Hematopoietic multipotent progenitor cell treated with erythropoietin and hydrocortisone succinate and interleukin-3 and kit ligand, for 8 days (in vitro differentiated cells): ENCODE measurements at regions not wholly inside any gene's neighbourhood (a gene's known extent, or its start where the extent isn't known, plus 50 kb on each side); places are given as distances from the start of the nearest gene placed in this dataset.
"Not testable (repeated sequence)": the region's sequence is repeated elsewhere in the genome, so short reads cannot be mapped to it uniquely, and the experiment has no call there.

Experiments used
- DNase-seq: peaks from one replicate; pipeline ENCODE4 v3.0.0-alpha.2; 2015

DNA sequence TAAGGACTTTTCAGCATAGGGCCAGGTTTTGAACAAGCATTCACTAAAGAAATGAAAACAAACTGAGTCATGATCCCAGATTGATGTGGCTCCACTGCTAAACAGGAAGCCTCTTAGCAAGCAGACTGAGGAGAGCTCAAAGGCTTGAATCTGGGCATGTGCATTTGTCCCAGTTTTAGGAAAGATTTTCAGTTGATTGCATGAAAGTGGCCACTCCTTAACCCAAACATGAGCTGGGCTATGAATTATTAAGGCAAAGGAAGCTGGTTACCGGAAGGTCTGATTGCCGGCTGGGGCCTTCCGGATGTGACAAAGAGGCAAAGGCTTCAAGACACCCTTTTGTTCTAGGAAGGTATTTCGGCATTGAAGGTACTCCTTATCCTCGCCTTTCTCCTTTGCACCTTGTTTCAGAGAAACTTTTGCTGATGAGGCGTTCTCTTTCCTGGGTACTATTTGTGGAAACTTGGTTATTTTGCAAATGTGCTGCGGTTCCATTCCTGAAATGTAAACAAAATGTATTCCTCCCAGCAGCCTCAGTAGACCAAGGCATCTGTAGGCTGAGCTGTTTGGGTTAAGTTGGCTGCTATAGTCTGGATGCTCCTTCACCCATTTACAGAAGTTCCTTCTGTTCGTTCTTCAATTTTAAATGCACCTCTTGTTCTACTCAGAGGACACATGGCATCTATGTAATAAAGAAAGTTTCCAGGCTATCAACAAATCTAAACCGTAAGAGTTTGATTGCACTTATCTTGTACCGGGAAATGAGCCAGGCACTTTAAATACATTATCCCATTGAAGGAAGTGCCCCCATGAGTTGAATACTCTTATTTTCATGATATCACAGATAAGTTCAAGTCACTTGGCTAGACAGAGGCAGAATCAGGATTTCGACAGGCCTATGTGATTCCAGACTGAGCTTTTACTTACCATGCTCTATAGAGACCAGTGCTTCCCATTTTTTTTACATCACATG lies 115.6 kb upstream of the METAP2 start:
- no peak for DNase-seq

DNA sequence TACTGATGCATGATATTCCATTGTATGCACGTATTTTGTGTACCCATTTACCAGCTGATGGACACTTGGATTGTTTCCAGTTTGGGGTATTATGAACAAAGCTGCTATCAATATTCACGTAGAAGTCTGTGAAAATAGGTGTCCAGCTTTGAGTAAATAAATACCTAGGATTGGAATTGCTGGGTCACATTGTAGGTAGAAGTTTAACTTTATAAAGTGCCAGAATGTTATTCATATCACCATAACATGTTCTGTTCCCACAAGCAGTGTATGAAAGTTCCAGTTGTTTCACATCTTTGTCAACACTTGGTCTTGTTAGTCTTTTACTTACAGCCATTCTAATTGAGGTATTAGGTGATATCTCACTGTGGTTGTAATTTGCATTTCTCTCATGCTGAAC lies 108.0 kb upstream of the METAP2 start:
- no peak for DNase-seq

DNA sequence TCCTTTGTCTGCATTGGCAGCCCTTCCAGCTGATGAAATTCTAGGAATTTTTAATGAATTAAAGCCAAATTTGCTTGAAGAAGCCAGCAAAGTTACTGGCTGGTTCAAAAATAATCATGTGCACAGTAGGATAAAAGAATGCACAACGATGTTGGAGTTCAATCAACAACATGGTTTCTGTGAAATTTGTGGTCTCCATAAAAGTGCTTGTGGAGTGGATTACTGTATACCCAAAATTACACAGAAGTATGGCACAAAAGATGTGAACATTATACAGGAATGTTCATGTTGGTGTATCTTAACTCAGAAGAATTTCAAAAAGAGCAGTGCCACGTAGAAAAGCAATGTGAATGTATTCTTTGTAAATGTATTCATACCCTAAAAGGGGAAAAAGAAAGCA lies 105.0 kb upstream of the METAP2 start:
- no peak for DNase-seq

DNA sequence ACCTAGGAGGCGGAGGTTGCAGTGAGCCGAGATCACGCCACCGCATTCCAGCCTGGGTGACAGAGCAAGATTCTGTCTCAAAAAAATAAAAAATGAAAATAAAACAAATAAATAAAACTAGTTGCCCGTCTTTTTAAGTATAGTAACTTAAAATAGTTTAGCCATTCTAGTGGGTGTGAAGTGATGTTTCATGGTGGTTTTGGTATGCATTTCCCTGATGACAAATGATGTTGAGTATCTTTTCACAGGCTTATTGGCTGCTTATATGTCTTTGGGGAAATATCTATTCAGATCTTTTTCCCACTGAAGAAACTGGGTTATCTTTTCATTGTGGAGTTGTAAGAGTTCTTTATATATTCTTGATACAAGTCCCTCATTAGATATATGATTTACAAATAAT lies 102.4 kb upstream of the METAP2 start:
- no peak for DNase-seq

DNA sequence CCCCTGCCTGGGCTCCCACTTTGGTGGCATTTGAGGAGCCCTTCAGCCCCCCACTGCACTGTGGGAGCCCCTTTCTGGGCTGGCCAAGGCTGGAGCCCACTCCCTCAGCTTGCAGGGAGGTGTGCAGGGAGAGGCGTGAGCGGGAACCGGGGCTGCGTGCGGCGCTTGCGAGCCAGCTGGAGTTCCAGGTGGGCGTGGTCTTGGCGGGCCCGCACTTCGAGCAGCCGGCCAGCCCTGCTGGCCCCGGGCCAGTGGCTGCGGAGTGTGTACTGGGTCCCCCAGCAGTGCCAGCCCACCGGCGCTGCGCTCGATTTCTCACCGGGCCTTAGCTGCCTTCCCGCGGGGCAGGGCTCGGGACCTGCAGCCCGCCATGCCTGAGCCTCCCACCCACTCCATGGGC lies 94.5 kb upstream of the METAP2 start:
- not testable (repeated sequence) for DNase-seq

DNA sequence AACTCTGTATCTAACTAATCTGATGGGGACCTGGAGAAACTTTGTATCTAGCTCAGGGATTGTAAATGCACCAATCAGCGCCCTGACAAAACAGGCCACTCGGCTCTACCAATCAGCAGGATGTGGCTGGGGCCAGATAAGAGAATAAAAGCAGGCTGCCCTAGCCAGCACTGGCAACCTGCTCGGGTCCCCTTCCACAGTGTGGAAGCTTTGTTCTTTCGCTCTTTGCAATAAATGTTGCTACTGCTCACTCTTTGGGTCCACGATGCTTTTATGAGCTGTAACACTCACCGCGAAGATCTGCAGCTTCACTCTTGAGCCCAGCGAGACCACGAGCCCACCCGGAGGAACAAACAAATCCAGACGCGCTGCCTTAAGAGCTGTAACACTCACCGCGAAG lies 93.6 kb upstream of the METAP2 start:
- DNase-seq = not testable (repeated sequence)

DNA sequence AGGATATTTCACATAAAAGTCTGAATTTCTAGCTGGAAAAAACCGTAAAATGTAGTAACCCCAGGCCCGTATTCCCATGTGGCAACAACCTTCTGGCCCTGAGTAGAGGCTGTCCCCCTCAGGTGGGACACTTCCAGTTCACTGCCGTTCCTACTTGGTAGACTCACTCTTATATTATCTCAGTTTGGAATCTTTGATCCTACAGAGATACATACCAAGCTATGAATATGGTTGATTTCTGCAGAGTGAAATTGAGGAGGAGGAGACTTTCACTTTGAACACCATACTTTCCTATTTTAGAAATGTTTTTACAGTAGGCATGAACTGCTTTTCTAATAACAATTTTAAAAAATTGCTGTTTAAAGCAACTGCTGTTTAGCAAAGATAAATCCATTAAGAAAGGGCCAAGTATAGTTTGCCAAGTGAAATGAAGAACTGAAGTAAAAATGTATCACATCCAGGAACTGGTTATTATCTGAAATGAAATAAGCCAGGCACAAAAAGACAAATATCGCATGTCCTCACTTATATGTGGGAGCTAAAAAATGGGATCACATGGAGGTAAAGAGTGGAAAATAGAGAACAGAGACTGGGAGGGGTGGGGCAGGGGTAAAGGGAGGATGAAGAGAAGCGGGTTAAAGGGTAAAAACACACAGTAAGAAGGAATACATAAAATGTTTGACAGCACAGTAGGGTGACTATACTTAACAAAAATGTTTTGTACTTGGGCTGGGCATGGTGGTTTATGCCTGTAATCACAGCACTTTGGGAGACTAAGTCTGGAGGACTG lies 92.8 kb upstream of the METAP2 start:
- DNase-seq = no peak

DNA sequence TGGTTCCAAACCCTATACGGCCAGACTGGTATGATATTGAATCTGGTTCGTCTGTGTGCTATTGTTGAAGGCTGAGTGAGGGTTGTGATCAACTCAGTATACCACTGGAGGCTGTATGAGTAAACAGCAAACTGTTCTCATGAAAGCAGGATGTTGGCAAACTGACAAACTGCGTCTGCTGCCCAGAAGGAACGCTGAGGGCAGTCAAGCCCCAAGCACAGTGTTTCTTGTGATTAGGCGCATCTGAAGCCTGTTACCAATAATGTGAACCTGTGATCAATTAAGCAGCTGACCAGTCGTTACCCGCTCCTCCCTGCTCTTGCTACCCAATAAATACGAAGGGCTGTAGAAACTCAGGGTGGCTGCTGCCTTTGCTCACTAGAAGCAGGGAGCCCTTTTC lies 90.0 kb upstream of the METAP2 start:
- not testable (repeated sequence) for DNase-seq

DNA sequence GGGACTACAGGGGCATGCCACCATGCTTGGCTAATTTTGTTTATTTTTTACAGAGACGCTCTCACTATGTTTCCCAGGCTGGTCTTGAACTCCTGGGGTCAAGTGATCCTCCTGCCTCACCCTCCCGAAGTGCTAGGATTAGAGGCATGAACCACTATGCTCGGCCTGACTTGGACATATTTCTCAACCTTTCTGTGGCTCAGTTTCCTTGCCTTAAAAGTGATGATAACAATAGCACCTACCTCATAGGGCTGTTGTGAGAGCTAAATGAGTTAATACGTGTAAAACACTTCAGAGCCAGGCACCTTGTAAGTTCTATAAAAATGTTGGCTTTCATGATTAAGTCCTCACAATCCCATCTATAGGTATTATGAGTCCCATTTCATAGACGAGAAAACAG lies 89.2 kb upstream of the METAP2 start:
- no peak for DNase-seq

DNA sequence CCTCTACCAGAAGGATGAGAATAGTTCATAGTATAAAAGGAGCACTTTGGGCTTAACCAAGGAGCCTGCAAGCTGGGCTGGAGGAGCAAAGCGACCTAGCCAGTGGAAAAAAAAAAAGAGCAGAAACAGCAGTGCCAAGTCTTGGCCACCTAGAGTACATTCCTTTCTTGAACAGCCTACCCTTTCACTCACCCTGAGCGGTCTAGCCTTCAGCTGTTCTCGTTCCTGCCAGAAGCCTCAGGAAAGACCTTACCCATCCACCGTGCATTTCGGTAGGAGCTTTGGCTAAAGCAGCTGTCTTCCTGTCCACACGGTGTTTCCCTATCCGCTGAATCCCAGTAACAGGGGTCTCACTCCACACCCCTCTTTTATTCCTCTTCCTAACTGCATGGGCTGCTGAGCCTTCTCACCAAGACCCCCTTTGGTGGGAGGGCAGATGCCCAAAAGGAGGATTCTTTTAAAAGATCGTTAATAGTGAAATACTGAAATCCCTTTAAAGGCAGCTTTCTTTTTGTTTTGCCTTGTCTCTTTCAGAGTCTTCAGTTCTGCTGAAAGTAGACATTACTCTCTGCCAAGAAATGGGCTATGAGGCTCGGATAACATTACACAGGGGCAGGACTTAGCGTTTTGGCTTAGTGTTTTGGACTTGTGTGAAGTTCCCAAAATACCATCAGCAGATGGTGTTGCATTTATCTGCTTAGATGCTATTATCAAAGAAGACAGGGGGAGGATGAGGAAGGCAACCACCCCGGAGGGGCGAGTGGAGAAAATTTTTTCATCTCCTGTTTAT lies 88.5 kb upstream of the METAP2 start:
- DNase-seq = peak; percentile 79

DNA sequence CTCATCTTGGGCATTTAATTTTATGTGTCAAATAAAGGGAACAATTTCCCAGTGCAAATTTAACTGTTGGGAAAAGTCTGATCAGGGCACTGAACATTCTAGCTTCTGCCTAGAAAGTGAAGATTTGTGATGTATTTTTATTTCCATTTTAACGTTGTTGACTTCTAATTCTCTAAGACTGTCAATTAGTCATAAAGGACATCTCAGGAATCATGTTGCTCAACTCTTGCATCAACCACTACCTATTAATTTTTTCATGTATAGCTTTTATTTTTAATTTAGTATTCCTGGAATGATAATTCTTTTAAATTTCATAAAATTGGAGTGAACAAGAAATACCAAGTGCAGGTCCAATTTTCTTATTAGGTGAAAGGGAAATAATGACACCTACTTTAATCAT lies 87.9 kb upstream of the METAP2 start:
- no peak for DNase-seq

DNA sequence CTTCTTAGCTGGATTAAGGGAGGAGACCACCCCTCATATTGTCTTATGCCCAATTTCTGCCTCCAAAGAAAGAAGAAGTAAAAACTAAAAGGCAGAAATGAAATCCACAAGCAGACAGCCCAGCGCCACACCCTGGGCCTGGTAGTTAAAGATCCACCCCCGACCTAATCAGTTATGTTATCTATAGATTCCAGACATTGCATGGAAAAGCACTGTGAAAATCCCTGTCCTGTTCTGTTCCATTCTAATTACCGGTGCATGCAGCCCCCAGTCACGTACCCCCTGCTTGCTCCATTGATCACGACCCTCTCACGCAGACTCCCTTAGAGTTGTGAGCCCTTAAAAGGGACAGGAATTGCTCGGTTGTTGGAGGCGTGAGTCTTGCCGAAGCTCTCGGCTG lies 85.7 kb upstream of the METAP2 start:
- DNase-seq = peak; percentile 38

DNA sequence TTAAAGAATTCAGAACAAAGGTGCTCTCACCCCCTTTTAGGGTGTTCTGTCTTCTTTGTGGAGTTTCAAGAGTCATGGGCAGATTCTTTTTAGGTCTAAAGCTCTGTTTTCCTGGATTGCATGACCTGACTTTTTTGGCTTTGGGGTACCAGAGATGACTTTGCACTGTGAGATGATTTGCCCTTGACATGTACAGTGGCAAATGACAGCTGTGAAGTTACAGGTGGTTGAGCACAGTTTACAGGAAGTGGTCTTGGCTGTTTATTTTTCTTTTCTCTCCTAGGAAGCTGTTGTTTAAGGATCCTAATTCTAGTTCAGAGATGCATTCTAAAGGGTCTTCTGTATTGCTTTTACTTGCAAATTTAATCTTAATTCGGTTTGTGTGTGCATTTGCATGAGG lies 83.8 kb upstream of the METAP2 start:
- DNase-seq = no peak

DNA sequence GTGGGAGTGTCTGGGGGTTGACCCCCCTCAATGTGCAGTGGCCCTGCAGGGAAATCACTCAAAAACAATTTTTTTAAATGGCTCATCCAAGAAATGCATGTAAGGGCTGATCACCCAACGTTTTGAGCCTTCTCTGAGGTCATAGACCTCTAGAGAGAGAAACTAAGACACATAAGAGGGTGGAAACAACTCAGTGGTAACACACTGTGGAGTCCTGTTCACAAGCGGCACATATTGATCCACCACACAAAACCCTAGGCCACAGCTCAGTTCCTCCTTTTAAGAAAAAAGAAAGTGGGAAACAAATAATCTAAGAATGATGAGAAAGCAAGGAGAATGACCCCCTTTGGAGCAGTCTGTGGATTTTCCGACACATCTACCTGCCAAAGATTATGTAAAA lies 83.0 kb upstream of the METAP2 start:
- DNase-seq = no peak

DNA sequence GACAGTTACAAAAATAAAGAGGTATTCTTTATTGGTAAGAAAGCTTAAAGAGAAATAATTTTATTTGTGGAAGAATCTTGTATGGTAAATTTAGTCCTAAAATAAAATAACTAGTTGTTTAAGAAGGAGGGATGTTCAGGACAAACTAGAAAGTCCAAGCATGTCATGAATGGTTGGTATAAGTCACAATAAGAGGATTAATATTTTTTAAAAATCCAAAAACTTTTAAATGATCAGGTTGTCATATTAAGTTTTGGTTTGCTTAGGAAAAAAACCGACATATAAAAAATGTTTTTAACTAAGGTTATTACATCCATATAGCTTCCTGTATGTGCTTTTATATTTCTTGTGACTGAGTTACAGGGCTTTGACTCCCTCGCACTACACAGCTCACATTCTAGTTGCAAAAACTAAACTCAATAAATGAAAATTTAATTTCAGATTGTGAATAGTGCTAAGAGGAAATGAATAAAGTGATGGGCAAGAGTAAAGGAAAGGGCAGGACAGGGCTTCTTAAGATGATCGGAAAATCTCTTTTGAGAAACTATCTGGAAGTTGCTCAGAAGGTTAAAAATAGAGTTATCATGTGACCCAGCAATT lies 80.7 kb upstream of the METAP2 start:
- peak; percentile 32 for DNase-seq

DNA sequence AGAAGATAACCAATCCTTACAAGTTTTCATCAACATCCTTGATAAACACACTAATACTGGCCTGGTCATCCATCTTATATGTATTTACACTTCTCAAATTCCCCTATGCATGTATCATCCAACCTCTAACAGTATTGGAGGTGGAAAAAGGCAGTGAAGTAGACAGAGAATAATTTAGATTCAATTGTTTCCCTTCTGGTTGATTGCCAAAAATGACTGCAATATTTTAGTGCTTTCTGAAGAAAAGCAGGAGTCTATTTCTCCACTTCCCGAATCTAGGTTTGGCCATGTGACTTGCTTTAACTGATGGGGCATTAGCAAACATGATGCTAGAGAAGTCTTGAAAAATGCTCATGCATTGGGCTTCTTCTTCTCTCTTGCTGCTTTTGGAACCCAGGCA lies 78.3 kb upstream of the METAP2 start:
- DNase-seq = no peak

DNA sequence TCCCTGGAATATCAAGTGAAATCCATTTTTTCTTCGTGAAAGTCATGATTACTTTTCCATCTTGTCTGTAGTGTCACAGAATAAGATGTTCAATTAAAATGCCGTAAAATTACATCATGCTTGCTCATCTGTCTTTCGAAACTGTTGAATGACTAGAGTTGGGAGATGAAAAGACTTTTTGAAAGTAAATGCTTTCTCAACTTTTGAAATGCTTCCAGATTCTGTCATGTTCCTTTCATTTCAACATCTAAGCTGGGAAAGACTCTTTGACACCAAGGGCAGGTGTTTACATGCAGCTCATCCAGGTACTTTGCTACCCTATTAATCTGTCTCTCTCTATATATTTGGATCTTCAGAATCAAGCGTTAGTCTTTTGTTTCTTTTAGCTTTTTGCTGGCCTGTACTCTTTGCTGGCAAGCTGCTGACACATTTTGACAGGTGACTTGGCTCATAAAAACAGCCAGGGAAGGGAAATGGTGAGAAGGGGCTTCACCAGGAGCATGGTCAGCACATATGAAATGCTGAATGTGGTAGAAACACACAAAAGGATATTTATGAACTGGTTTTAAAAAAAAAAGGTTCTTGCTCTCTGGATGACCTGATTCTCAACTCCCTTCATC lies 77.0 kb upstream of the METAP2 start:
- DNase-seq = no peak

DNA sequence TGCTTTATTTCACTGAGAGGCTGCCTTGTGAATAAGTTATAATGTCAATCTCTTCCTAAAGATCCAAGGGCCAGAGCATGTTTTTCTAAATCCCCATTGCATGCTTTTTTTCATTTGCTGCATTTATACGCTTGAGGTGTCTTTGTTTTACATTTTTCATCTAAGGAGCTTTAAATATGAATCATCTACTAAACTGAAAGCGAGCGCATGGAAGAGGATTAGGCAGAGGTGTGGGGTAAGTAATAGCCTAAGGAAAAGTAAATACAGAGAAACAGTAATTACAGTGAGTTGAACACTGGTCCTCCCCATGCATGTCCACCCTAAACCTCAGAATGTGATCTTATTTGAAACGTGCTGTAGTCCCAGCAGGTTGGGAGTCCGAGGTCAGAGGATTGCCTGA lies 76.4 kb upstream of the METAP2 start:
- no peak for DNase-seq

DNA sequence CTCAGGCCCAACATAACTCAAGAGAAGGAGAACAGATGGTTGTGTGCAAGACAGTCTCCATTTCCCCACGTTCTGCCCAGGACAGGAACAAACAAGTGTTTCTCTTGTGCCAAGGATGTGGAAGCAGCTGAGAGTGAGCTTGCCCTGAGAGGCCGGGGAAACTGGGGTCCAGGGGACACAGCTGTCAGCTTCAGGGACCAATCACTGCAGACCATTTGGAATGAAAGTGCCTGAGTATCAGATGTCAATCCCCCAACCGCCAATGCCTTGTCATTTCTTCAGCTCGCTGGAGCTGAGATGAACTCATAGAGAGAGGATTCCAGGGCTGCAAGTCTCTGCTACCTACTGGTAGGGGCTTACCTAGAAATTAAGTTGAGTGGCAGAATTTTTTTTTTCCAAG lies 71.9 kb upstream of the METAP2 start:
- no peak for DNase-seq

DNA sequence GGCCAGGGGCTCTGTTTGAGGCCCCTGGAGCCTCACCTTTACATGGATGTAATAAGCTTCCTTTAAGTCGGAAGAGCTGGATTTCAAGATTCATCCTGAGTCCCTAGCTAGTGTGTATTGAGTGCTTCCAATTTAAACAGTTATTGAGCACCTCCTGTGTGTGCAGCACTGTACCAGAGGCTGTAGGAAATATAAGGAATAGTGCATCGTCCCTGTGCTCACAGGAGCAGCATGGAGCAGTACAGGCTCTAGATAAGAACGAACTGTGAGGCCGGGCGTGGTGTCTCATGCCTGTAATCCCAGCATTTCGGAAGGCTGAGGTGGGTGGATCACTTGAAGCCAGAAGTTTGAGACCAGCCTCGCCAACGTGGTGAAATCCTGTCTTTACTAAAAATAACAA lies 65.8 kb upstream of the METAP2 start:
- no peak for DNase-seq

DNA sequence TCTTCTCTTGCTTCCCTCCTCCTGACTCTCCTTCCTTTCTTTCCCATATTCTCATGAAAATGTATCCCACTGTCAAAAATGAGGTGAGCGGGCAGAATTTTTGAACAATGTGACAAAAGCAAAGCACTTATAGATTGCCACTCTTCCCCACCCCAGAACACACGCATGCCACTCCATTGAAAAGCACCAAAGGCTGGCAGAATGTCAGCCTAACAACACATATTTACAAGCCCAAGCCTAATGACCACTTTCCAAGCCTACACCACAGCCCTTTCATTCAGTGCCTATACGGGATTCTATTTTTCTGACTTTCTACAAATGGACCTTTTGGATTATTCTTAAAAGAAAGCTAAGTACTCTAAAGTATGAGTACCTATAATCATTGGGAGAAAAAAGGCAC lies 62.9 kb upstream of the METAP2 start:
- DNase-seq = no peak

DNA sequence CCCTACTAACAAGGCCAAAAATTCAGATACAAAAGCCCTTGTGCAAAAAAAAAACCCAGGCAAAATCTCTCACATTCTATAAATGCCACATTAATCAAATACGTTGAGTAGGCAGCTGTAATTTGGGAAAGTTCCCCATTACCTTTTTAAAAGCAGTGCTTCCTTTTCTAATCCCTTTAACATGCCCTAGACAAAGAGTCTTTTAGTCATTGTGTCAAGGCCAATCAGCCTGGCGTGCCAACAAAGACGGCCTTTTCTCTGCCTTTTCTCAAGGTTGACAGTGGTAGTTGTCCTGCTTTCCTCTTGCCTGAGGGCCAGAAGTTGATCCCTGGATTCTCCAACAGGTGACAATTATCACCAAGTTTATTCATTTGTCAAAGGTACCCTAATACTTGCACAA lies 62.5 kb upstream of the METAP2 start:
- no peak for DNase-seq
